ENCODE measurements at regions not wholly inside any gene's neighbourhood (a gene's known extent, or its start where the extent isn't known, plus 50 kb on each side); places are given as distances from the start of the nearest gene placed in this dataset.

- no peak for DNase-seq (ENCODE audit: low read depth)
These were observed 130.6 kb downstream of the SMAD6 start for GRCh38 chr15:66832664-66833063.

GRCh38 chr15:66833371-66833770 is 131.3 kb downstream of the SMAD6 start:
- no peak for DNase-seq (ENCODE audit: low read depth)

- no peak for DNase-seq (ENCODE audit: low read depth)
These were observed 131.8 kb downstream of the SMAD6 start for GRCh38 chr15:66833803-66834202.

GRCh38 chr15:66834881-66835878 is 133.1 kb downstream of the SMAD6 start:
- no peak for DNase-seq (ENCODE audit: low read depth)

GRCh38 chr15:66836231-66837030 is 134.4 kb downstream of the SMAD6 start:
- DNase-seq (ENCODE audit: low read depth): no peak

GRCh38 chr15:66838202-66838601 is 136.2 kb downstream of the SMAD6 start:
- no peak for DNase-seq (ENCODE audit: low read depth)

GRCh38 chr15:66838671-66839239 is 136.7 kb downstream of the SMAD6 start:
- no peak for DNase-seq (ENCODE audit: low read depth)

GRCh38 chr15:66839506-66840112 is 137.6 kb downstream of the SMAD6 start:
- DNase-seq (ENCODE audit: low read depth): no peak

- DNase-seq (ENCODE audit: low read depth): no peak
These were observed 138.8 kb downstream of the SMAD6 start for GRCh38 chr15:66840615-66841390.

- DNase-seq (ENCODE audit: low read depth): no peak
These were observed 140.1 kb downstream of the SMAD6 start for GRCh38 chr15:66841953-66842681.

GRCh38 chr15:66842710-66843441 is 140.8 kb downstream of the SMAD6 start:
- no peak for DNase-seq (ENCODE audit: low read depth)

- no peak for DNase-seq (ENCODE audit: low read depth)
These were observed 141.5 kb downstream of the SMAD6 start for GRCh38 chr15:66843581-66843980.

GRCh38 chr15:66844041-66844746 is 142.2 kb downstream of the SMAD6 start:
- no peak for DNase-seq (ENCODE audit: low read depth)

GRCh38 chr15:66844747-66845145 is 142.7 kb downstream of the SMAD6 start:
- DNase-seq (ENCODE audit: low read depth): no peak

- no peak for DNase-seq (ENCODE audit: low read depth)
These were observed 143.3 kb downstream of the SMAD6 start for GRCh38 chr15:66845266-66845785.

GRCh38 chr15:66846031-66846430 is 144.0 kb downstream of the SMAD6 start:
- no peak for DNase-seq (ENCODE audit: low read depth)

- DNase-seq (ENCODE audit: low read depth): no peak
These were observed 144.8 kb downstream of the SMAD6 start for GRCh38 chr15:66846811-66847210.

- DNase-seq (ENCODE audit: low read depth): no peak
These were observed 145.5 kb downstream of the SMAD6 start for GRCh38 chr15:66847565-66847991.

- DNase-seq (ENCODE audit: low read depth): no peak
These were observed 146.1 kb downstream of the SMAD6 start for GRCh38 chr15:66848116-66848515.
